GM23338 (cell line): ENCODE measurements at regions not wholly inside any gene's neighbourhood (a gene's known extent, or its start where the extent isn't known, plus 50 kb on each side); places are given as distances from the start of the nearest gene placed in this dataset.

Experiments used
- ATAC-seq: fragments of 200-7000 bp; cut with Tn5 transposase; 3 replicates; pipeline ENCODE4 v1.9.1; 2020
- DNase-seq: peaks from one replicate; pipeline ENCODE4 v3.0.0-alpha.2; 2015; ENCODE audit warnings: low spot score
- H2AFZ ChIP-seq: fragments of 200-600 bp; sonication (generic); 2 replicates; pipeline ENCODE4 v1.8.0; 2016; ENCODE audit warnings: antibody characterized with exemption, mild to moderate bottlenecking, moderate library complexity
- H3F3A ChIP-seq: fragments of 200-600 bp; sonication (generic); replicated peaks from 2 replicates; pipeline ENCODE4 v1.8.0; 2017; ENCODE audit warnings: antibody characterized with exemption, mixed run types, low read depth
- H3K27ac ChIP-seq: fragments of 200-600 bp; sonication (generic); 2 replicates; pipeline ENCODE4 v1.6.1; 2016; ENCODE audit warnings: low read depth
- H3K27me3 ChIP-seq: fragments of 200-600 bp; sonication (generic); 2 replicates; pipeline ENCODE4 v1.8.0; 2016; ENCODE audit warnings: mild to moderate bottlenecking, mixed run types, moderate library complexity; ENCODE audit not compliant: insufficient read depth
- H3K36me3 ChIP-seq: fragments of 200-600 bp; sonication (generic); 2 replicates; pipeline ENCODE4 v1.8.0; 2016; ENCODE audit warnings: mild to moderate bottlenecking; ENCODE audit not compliant: insufficient read depth
- H3K4me1 ChIP-seq: fragments of 200-600 bp; sonication (generic); 2 replicates; pipeline ENCODE4 v1.8.0; 2016; ENCODE audit warnings: mild to moderate bottlenecking, moderate library complexity; ENCODE audit not compliant: insufficient read depth
- H3K4me2 ChIP-seq: fragments of 200-600 bp; sonication (generic); 2 replicates; pipeline ENCODE4 v1.7.1; 2017; ENCODE audit warnings: mixed run types
- H3K4me3 ChIP-seq: fragments of 200-600 bp; sonication (generic); 2 replicates; pipeline ENCODE4 v1.6.1; 2016; ENCODE audit warnings: mixed run types
- H3K79me2 ChIP-seq: fragments of 200-600 bp; sonication (generic); replicated peaks from 2 replicates; pipeline ENCODE4 v1.8.0; 2017; ENCODE audit warnings: mild to moderate bottlenecking; ENCODE audit not compliant: insufficient read depth
- H3K9me2 ChIP-seq: fragments of 200-600 bp; sonication (generic); 2 replicates; pipeline ENCODE4 v1.8.0; 2017; ENCODE audit not compliant: insufficient read depth
- H4K20me1 ChIP-seq: fragments of 200-600 bp; sonication (generic); replicated peaks from 2 replicates; pipeline ENCODE4 v1.8.0; 2017; ENCODE audit warnings: mild to moderate bottlenecking; ENCODE audit not compliant: insufficient read depth
- H3K27ac Mint-ChIP-seq: 2 replicates; pipeline ENCODE4 v1.8.0; 2020; ENCODE audit warnings: inconsistent platforms, mild to moderate bottlenecking, moderate library complexity, mixed read lengths
- H3K27me3 Mint-ChIP-seq: 3 replicates; pipeline ENCODE4 v1.8.0; 2022; ENCODE audit warnings: low read depth, mild to moderate bottlenecking, moderate library complexity, mixed read lengths, inconsistent platforms; ENCODE audit not compliant: insufficient read depth, poor library complexity
- H3K36me3 Mint-ChIP-seq: 3 replicates; pipeline ENCODE4 v1.8.0; 2021; ENCODE audit warnings: low read depth, mild to moderate bottlenecking, inconsistent platforms, moderate library complexity, mixed read lengths
- H3K4me1 Mint-ChIP-seq: 3 replicates; pipeline ENCODE4 v1.8.0; 2020; ENCODE audit warnings: mild to moderate bottlenecking, inconsistent platforms, mixed read lengths
- H3K4me3 Mint-ChIP-seq: 3 replicates; pipeline ENCODE4 v1.8.0; 2021; ENCODE audit warnings: moderate library complexity, mild to moderate bottlenecking, inconsistent platforms, mixed read lengths
- H3K9me3 Mint-ChIP-seq: 3 replicates; pipeline ENCODE4 v1.8.0; 2020; ENCODE audit warnings: moderate library complexity, mild to moderate bottlenecking, inconsistent platforms, mixed read lengths
- CREB1 ChIP-seq: fragments of 250-450 bp; sonication (Bioruptor Pico); IDR thresholded peaks from 2 replicates; pipeline ENCODE4 v1.5.0; 2020; ENCODE audit warnings: low read depth, mild to moderate bottlenecking, moderate library complexity
- CTCF ChIP-seq, 2 experiments: fragments of 200-600 bp in 1 of 2; sonication (generic) in 1 of 2; conservative IDR thresholded peaks; 2 replicates each; pipeline versions ENCODE4 v1.5.1 to v1.6.1; 2016 to 2017; ENCODE audit warnings: antibody characterized with exemption in 2 of 2, low read depth in 2 of 2, mild to moderate bottlenecking in 2 of 2, moderate library complexity in 1 of 2
- ETS1 ChIP-seq: IDR thresholded peaks from 2 replicates; pipeline ENCODE4 v1.6.1; 2016; ENCODE audit warnings: antibody characterized with exemption
- EZH2 ChIP-seq: fragments of 200-600 bp; sonication (generic); IDR thresholded peaks from one replicate; pipeline ENCODE4 v1.8.0; 2017; ENCODE audit warnings: antibody characterized with exemption, mild to moderate bottlenecking, low read depth; ENCODE audit not compliant: unreplicated experiment
- EZH2phosphoT487 ChIP-seq: fragments of 200-600 bp; sonication (generic); IDR thresholded peaks from one replicate; pipeline ENCODE4 v1.8.1; 2018; ENCODE audit warnings: antibody characterized with exemption; ENCODE audit not compliant: unreplicated experiment
- JUNB ChIP-seq: IDR thresholded peaks from one replicate; pipeline ENCODE4 v1.6.1; 2016; ENCODE audit warnings: antibody characterized with exemption; ENCODE audit not compliant: unreplicated experiment
- NANOG ChIP-seq: IDR thresholded peaks from 2 replicates; pipeline ENCODE4 v1.6.1; 2016; ENCODE audit warnings: antibody characterized with exemption, borderline replicate concordance
- POLR2AphosphoS5 ChIP-seq: IDR thresholded peaks from 2 replicates; pipeline ENCODE4 v1.6.1; 2016; ENCODE audit warnings: antibody characterized with exemption, low read depth
- STAT1 ChIP-seq: IDR thresholded peaks from one replicate; pipeline ENCODE4 v1.6.1; 2016; ENCODE audit warnings: antibody characterized with exemption; ENCODE audit not compliant: unreplicated experiment
- ZNF114 ChIP-seq: fragments of 250-450 bp; sonication (Bioruptor Pico); IDR thresholded peaks from 2 replicates; pipeline ENCODE4 v1.5.0; 2020; ENCODE audit warnings: mild to moderate bottlenecking, moderate library complexity
- ZNF331 ChIP-seq: fragments of 250-450 bp; sonication (Bioruptor Pico); IDR thresholded peaks from 2 replicates; pipeline ENCODE4 v1.5.0; 2020; ENCODE audit warnings: low read depth, mild to moderate bottlenecking, moderate library complexity
- ZNF462 ChIP-seq: fragments of 250-450 bp; sonication (Bioruptor Pico); IDR thresholded peaks from 2 replicates; pipeline ENCODE4 v1.5.0; 2020; ENCODE audit warnings: mild to moderate bottlenecking, moderate library complexity
- TF ChIP-seq, protein P1 (sequence below): IDR thresholded peaks from one replicate; pipeline ENCODE4 v1.6.1; 2018; ENCODE audit warnings: antibody characterized with exemption; ENCODE audit not compliant: unreplicated experiment

GRCh38 chr17:14940108-14940937 is 324.8 kb downstream of the PMP22 start:
- H3K4me3 Mint-ChIP-seq: no peak overlapping the region
- H3K79me2 ChIP-seq: no peaks in the 10 kb centered on the region
- H3K9me3 Mint-ChIP-seq: no peaks in the 10 kb centered on the region
- peaks cover 5% of the 10 kb centered on the region for H3K27me3 Mint-ChIP-seq
- H3K36me3 Mint-ChIP-seq: no peaks in the 10 kb centered on the region
- H2AFZ ChIP-seq: no peak overlapping the region
- H4K20me1 ChIP-seq: no peaks in the 10 kb centered on the region
- no peaks in the 10 kb centered on the region for H3K27me3 ChIP-seq
- no peak for ATAC-seq
- H3K27ac Mint-ChIP-seq: no peak overlapping the region; the same call in 1 of the 2 replicates
- no peak for DNase-seq
- peaks cover 13% of the 10 kb centered on the region; the same call in 1 of the 2 replicates for H3K9me2 ChIP-seq
- H3K4me2 ChIP-seq: no peak overlapping the region
- H3F3A ChIP-seq: no peaks in the 10 kb centered on the region
- no peaks in the 10 kb centered on the region for H3K36me3 ChIP-seq
- peaks cover 3% of the 10 kb centered on the region; the same call in 2 of the 3 replicates for H3K4me1 Mint-ChIP-seq
- no peak for TF ChIP-seq CTCF (conservative IDR thresholded peaks at IDR 0.05; ENCODE audit: low read depth in 2 of 2)
- no peak for TF ChIP-seq EZH2
- TF ChIP-seq ZNF462 (CRISPR knock-in tag): no peak
- TF ChIP-seq EZH2phosphoT487: no peak
- no peak for TF ChIP-seq NANOG
- TF ChIP-seq CREB1 (CRISPR knock-in tag): no peak
- no peak for TF ChIP-seq ZNF114
- TF ChIP-seq POLR2AphosphoS5: no peak
- TF ChIP-seq JUNB: no peak
- TF ChIP-seq ZNF331 (CRISPR knock-in tag): no peak
- TF ChIP-seq ETS1: no peak
- TF ChIP-seq STAT1: no peak
- TF ChIP-seq, protein P1, sequence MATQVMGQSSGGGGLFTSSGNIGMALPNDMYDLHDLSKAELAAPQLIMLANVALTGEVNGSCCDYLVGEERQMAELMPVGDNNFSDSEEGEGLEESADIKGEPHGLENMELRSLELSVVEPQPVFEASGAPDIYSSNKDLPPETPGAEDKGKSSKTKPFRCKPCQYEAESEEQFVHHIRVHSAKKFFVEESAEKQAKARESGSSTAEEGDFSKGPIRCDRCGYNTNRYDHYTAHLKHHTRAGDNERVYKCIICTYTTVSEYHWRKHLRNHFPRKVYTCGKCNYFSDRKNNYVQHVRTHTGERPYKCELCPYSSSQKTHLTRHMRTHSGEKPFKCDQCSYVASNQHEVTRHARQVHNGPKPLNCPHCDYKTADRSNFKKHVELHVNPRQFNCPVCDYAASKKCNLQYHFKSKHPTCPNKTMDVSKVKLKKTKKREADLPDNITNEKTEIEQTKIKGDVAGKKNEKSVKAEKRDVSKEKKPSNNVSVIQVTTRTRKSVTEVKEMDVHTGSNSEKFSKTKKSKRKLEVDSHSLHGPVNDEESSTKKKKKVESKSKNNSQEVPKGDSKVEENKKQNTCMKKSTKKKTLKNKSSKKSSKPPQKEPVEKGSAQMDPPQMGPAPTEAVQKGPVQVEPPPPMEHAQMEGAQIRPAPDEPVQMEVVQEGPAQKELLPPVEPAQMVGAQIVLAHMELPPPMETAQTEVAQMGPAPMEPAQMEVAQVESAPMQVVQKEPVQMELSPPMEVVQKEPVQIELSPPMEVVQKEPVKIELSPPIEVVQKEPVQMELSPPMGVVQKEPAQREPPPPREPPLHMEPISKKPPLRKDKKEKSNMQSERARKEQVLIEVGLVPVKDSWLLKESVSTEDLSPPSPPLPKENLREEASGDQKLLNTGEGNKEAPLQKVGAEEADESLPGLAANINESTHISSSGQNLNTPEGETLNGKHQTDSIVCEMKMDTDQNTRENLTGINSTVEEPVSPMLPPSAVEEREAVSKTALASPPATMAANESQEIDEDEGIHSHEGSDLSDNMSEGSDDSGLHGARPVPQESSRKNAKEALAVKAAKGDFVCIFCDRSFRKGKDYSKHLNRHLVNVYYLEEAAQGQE: no peak
- no peak overlapping the region for H3K4me3 ChIP-seq
- H3K4me1 ChIP-seq: no peaks in the 10 kb centered on the region
- H3K27ac ChIP-seq: no peak overlapping the region
